Keratinocyte (primary cell): ENCODE measurements at regions not wholly inside any gene's neighbourhood (a gene's known extent, or its start where the extent isn't known, plus 50 kb on each side); places are given as distances from the start of the nearest gene placed in this dataset.

Experiments
- DNase-seq: peaks from one replicate; pipeline ENCODE4 v3.0.0-alpha.2; 2011; ENCODE audit warnings: low read depth, missing footprints, low spot score
- FAIRE-seq: peaks from 2 replicates; lab custom pipeline; 2011; peaks lifted over from hg19 to GRCh38; lab: Jason Lieb, UNC
- H2AFZ ChIP-seq: 2 replicates; pipeline ENCODE4 v1.6.0; 2012; ENCODE audit warnings: low read length, control low read depth, inconsistent platforms; ENCODE audit not compliant: control insufficient read depth
- H3K27ac ChIP-seq: 2 replicates; pipeline ENCODE4 v1.5.1; 2011; ENCODE audit warnings: low read length; ENCODE audit not compliant: control insufficient read depth, insufficient read depth
- H3K27me3 ChIP-seq: 3 replicates; pipeline ENCODE4 v1.6.0; 2011; ENCODE audit warnings: low read length; ENCODE audit not compliant: control insufficient read depth, insufficient read depth; ENCODE audit errors: extremely low read depth
- H3K36me3 ChIP-seq, 2 experiments: 2 replicates in 1 of 2; 3 replicates in 1 of 2; pipeline ENCODE4 v1.5.1; 2011; ENCODE audit warnings: low read length in 2 of 2, mild to moderate bottlenecking in 1 of 2; ENCODE audit not compliant: control insufficient read depth in 2 of 2, insufficient read depth in 2 of 2; ENCODE audit errors: extremely low read depth in 1 of 2
- H3K4me1 ChIP-seq: 3 replicates; pipeline ENCODE4 v1.5.1; 2011; ENCODE audit warnings: low read length; ENCODE audit not compliant: control insufficient read depth, insufficient read depth; ENCODE audit errors: extremely low read depth
- H3K4me2 ChIP-seq: 3 replicates; pipeline ENCODE4 v1.6.0; 2011; ENCODE audit warnings: low read depth, low read length; ENCODE audit not compliant: control insufficient read depth, insufficient read depth; ENCODE audit errors: extremely low read depth
- H3K4me3 ChIP-seq, 3 experiments: fragments of 200-600 bp in 1 of 3; sonication (generic) in 1 of 3; 2 replicates in 2 of 3; 3 replicates in 1 of 3; pipeline ENCODE4 v1.5.1; 2011 to 2016; ENCODE audit warnings: low read length in 3 of 3, mild to moderate bottlenecking in 3 of 3, control low read depth in 2 of 3, inconsistent platforms in 1 of 3, low read depth in 1 of 3, mixed read lengths in 1 of 3, mixed run types in 1 of 3, moderate library complexity in 1 of 3; ENCODE audit not compliant: control insufficient read depth in 2 of 3, insufficient read depth in 2 of 3; ENCODE audit errors: extremely low read depth in 1 of 3
- H3K79me2 ChIP-seq: 2 replicates; pipeline ENCODE4 v1.6.0; 2012; ENCODE audit warnings: low read length; ENCODE audit not compliant: control insufficient read depth, insufficient read depth
- H3K9ac ChIP-seq: 3 replicates; pipeline ENCODE4 v1.6.0; 2011; ENCODE audit warnings: low read length; ENCODE audit not compliant: control insufficient read depth, insufficient read depth; ENCODE audit errors: extremely low read depth
- H3K9me1 ChIP-seq: 3 replicates; pipeline ENCODE4 v1.6.0; 2011; ENCODE audit warnings: low read length; ENCODE audit not compliant: control insufficient read depth, insufficient read depth; ENCODE audit errors: extremely low read depth
- H3K9me3 ChIP-seq: 2 replicates; pipeline ENCODE4 v1.5.1; 2012; ENCODE audit warnings: low read depth, low read length; ENCODE audit not compliant: control insufficient read depth
- H4K20me1 ChIP-seq: 3 replicates; pipeline ENCODE4 v1.6.0; 2011; ENCODE audit warnings: low read length; ENCODE audit not compliant: control insufficient read depth, insufficient read depth; ENCODE audit errors: extremely low read depth
- EZH2 ChIP-seq: IDR thresholded peaks from one replicate; pipeline ENCODE4 v1.6.1; 2012; ENCODE audit warnings: inconsistent platforms, mild to moderate bottlenecking, low read length, moderate library complexity
- dilution Hi-C: fragments of 300-500 bp; cut with MboI; formaldehyde crosslinking; loops from one replicate; pipeline ENCODE4 v1.7.0; 2020; ENCODE audit warnings: low sequenced_read_pairs; ENCODE audit not compliant: extremely low pct_ligation_motif_present
- TF ChIP-seq, protein P1 (sequence below), 3 experiments: IDR thresholded peaks in 1 of 3; conservative IDR thresholded peaks in 1 of 3; optimal IDR thresholded peaks in 1 of 3; 2 replicates in 2 of 3; 3 replicates in 1 of 3; pipeline versions ENCODE3 to v1.5.1; 2011; ENCODE audit warnings: low read length in 3 of 3, mild to moderate bottlenecking in 3 of 3, moderate library complexity in 2 of 3, control low read depth in 1 of 3, inconsistent platforms in 1 of 3; ENCODE audit not compliant: insufficient read depth in 2 of 3; ENCODE audit errors: extremely low read depth in 1 of 3

DNA sequence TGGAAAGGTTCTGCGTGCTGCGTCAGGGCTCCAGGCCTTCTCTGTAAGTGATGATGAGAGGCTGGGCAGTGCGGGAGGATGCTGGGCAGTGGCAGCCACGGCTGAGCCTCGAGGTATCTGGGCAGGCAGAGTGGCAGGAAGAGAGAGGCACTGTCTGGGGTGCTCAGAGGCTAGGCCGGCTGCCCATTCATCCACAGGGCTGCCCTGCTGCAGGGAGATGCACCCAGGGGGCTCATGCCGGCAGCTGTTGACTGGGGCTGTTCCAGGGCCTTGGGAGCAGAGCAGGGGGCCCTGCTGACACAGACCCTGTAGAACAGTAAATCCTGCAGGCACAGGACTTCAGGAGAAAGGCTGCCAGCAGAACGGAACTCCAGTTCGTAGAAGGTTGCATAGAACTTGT is 88.8 kb downstream of the BOD1 start:
- no peak overlapping the region for H3K4me3 ChIP-seq

DNA sequence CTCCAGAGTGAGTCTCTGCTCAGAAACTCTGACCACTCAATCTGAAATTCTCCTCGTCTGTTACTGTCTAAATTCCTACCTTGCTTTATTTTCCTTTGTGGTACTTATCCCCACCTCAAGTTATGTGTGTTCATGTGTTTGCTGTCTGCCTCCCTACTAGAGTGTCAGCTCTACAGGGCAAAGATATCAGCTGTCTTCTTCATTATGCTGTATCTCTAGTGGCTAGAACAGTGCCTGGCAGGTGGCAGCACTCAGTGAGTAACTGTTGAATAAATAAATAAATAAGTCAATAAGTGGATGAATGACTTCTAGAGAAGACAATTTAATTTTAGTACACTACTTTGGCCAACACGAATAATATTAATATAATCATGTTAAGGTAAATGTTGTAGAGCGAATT is 92.3 kb downstream of the BOD1 start:
- Histone ChIP-seq H4K20me1 (no peaks in the 10 kb centered on the region), H3K9me3 (no peaks in the 10 kb centered on the region), H3K9me1 (no peaks in the 10 kb centered on the region), H3K4me1 (no peaks in the 10 kb centered on the region), H3K36me3 (no peaks in the 10 kb centered on the region), H3K4me2 (no peak overlapping the region), H3K27me3 (peaks cover 3% of the 10 kb centered on the region), H3K27ac (no peak overlapping the region), H3K79me2 (no peaks in the 10 kb centered on the region), H3K9ac (no peak overlapping the region), H2AFZ (no peak overlapping the region), H3K4me3 (no peak overlapping the region)
- TF ChIP-seq EZH2, result no peak
- TF ChIP-seq, protein P1, sequence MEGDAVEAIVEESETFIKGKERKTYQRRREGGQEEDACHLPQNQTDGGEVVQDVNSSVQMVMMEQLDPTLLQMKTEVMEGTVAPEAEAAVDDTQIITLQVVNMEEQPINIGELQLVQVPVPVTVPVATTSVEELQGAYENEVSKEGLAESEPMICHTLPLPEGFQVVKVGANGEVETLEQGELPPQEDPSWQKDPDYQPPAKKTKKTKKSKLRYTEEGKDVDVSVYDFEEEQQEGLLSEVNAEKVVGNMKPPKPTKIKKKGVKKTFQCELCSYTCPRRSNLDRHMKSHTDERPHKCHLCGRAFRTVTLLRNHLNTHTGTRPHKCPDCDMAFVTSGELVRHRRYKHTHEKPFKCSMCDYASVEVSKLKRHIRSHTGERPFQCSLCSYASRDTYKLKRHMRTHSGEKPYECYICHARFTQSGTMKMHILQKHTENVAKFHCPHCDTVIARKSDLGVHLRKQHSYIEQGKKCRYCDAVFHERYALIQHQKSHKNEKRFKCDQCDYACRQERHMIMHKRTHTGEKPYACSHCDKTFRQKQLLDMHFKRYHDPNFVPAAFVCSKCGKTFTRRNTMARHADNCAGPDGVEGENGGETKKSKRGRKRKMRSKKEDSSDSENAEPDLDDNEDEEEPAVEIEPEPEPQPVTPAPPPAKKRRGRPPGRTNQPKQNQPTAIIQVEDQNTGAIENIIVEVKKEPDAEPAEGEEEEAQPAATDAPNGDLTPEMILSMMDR (optimal IDR thresholded peaks at IDR 0.05 in 1 of 3, IDR thresholded peaks at IDR 0.05 in 1 of 3, conservative IDR thresholded peaks at IDR 0.05 in 1 of 3; ENCODE audit: extremely low read depth in 1 of 3, insufficient read depth in 2 of 3, low read length in 3 of 3), result no peak
- FAIRE-seq (no peak), DNase-seq (no peak)
- dilution Hi-C loops, result no loop called here

More for the DNA sequence above, 88.8 kb downstream of the BOD1 start:
- H2AFZ ChIP-seq, result no peak overlapping the region
- H3K4me1 ChIP-seq, result no peaks in the 10 kb centered on the region
- no peak overlapping the region for H3K9ac ChIP-seq
- no peaks in the 10 kb centered on the region for H3K9me3 ChIP-seq
- no peak for FAIRE-seq
- H3K27me3 ChIP-seq, result peaks cover 3% of the 10 kb centered on the region
- H3K4me2 ChIP-seq, result no peak overlapping the region
- no peak for TF ChIP-seq EZH2
- TF ChIP-seq, protein P1 (optimal IDR thresholded peaks at IDR 0.05 in 1 of 3, IDR thresholded peaks at IDR 0.05 in 1 of 3, conservative IDR thresholded peaks at IDR 0.05 in 1 of 3; ENCODE audit: extremely low read depth in 1 of 3, insufficient read depth in 2 of 3, low read length in 3 of 3), result no peak
- H3K9me1 ChIP-seq, result no peaks in the 10 kb centered on the region
- no peak overlapping the region for H3K27ac ChIP-seq
- dilution Hi-C loops, result no loop called here
- no peak for DNase-seq
- no peaks in the 10 kb centered on the region for H4K20me1 ChIP-seq
- no peaks in the 10 kb centered on the region for H3K36me3 ChIP-seq
- H3K79me2 ChIP-seq, result no peaks in the 10 kb centered on the region
